Osteoblast (primary cell): ENCODE measurements at regions not wholly inside any gene's neighbourhood (a gene's known extent, or its start where the extent isn't known, plus 50 kb on each side); places are given as distances from the start of the nearest gene placed in this dataset.

Source experiments
- DNase-seq: peaks from one replicate; pipeline ENCODE4 v3.0.0; 2011; ENCODE audit warnings: low spot score, mixed read lengths; ENCODE audit not compliant: insufficient read length; ENCODE audit errors: missing footprints
- H2AFZ ChIP-seq: 2 replicates; pipeline ENCODE4 v1.6.0; 2011; ENCODE audit warnings: mild to moderate bottlenecking, low read length
- H3K27ac ChIP-seq: 2 replicates; pipeline ENCODE4 v1.5.1; 2011; ENCODE audit warnings: mild to moderate bottlenecking, low read depth, low read length, moderate library complexity
- H3K27me3 ChIP-seq: 2 replicates; pipeline ENCODE4 v1.6.0; 2012; ENCODE audit warnings: mild to moderate bottlenecking, control low read depth, inconsistent platforms, low read length, moderate library complexity; ENCODE audit not compliant: insufficient read depth
- H3K36me3 ChIP-seq: 2 replicates; pipeline ENCODE4 v1.5.1; 2011; ENCODE audit warnings: mild to moderate bottlenecking, low read length, control low read depth, moderate library complexity; ENCODE audit not compliant: insufficient read depth
- H3K4me1 ChIP-seq: 2 replicates; pipeline ENCODE4 v1.5.1; 2011; ENCODE audit warnings: mild to moderate bottlenecking, low read length, control low read depth, moderate library complexity; ENCODE audit not compliant: insufficient read depth
- H3K4me2 ChIP-seq: 2 replicates; pipeline ENCODE4 v1.6.0; 2011; ENCODE audit warnings: mild to moderate bottlenecking, low read length; ENCODE audit not compliant: insufficient read depth
- H3K4me3 ChIP-seq: fragments of 200-600 bp; sonication (generic); 3 replicates; pipeline ENCODE4 v1.5.1; 2012; ENCODE audit warnings: mild to moderate bottlenecking, low read length, inconsistent platforms; ENCODE audit not compliant: insufficient read depth
- H3K79me2 ChIP-seq: 2 replicates; pipeline ENCODE4 v1.6.0; 2012; ENCODE audit warnings: mild to moderate bottlenecking, low read length, control low read depth, inconsistent platforms; ENCODE audit not compliant: insufficient read depth
- H3K9me3 ChIP-seq: 2 replicates; pipeline ENCODE4 v1.5.1; 2011; ENCODE audit warnings: low read depth, low read length, control low read depth
- H4K20me1 ChIP-seq: 2 replicates; pipeline ENCODE4 v1.6.0; 2012; ENCODE audit warnings: mild to moderate bottlenecking, low read length, control low read depth; ENCODE audit not compliant: insufficient read depth
- CTCF ChIP-seq: IDR thresholded peaks from 2 replicates; pipeline ENCODE4 v1.5.1; 2011; ENCODE audit warnings: mild to moderate bottlenecking, low read depth, low read length, moderate library complexity; ENCODE audit errors: extremely low read depth

DNA sequence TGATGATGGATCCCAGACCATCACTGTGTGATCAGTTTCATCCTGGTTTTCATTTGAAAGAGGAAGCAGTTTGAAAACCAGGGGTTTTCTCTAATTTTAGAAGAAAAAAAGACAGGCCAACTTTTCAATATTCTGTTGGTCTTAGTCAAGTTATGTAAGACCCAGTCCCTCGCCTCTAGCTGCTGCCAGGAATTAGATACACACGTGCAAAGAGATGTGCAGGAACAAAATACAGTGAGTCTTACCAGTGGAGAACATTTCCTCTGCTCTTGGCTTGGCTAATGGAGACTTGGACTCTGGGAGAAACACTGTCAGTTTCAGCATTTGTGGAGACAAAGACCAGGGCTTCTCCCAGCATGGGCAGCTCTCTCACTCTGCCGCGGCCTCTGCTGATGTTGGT, 214.9 kb upstream of the C2CD4B start:
- Histone ChIP-seq H2AFZ (no peak overlapping the region), H3K79me2 (no peaks in the 10 kb centered on the region), H3K4me1 (no peaks in the 10 kb centered on the region), H3K9me3 (no peaks in the 10 kb centered on the region), H3K4me2 (no peak overlapping the region), H4K20me1 (no peaks in the 10 kb centered on the region), H3K27me3 (peaks cover 7% of the 10 kb centered on the region), H3K4me3 (no peak overlapping the region), H3K27ac (no peak overlapping the region), H3K36me3 (no peaks in the 10 kb centered on the region)
- TF ChIP-seq CTCF: no peak
- no peak for DNase-seq

DNA sequence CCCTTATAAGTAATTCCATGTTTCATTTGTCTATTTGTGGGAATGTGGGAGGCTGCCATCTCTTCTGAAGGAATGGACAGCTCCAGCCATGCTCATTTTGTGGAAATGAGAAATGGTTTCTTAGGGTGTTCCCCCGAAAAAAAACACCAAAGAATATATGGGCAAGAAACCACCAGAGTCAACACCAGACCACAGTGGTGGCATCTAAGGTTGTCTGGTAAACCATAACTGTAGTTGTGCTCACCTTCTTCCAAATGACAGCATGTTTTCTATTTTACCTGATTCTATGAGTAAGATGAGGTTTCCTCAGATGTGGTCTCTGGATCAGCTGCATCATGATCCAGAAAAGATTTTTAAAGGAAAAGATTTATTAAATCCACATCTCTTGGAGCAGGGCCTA, 217.0 kb upstream of the C2CD4B start:
- Histone ChIP-seq H3K9me3 (no peaks in the 10 kb centered on the region), H3K36me3 (no peaks in the 10 kb centered on the region), H3K27me3 (peaks cover 7% of the 10 kb centered on the region), H3K4me1 (no peaks in the 10 kb centered on the region), H3K79me2 (no peaks in the 10 kb centered on the region), H3K4me2 (no peak overlapping the region), H3K4me3 (no peak overlapping the region), H3K27ac (no peak overlapping the region), H2AFZ (no peak overlapping the region), H4K20me1 (no peaks in the 10 kb centered on the region)
- TF ChIP-seq CTCF: no peak
- no peak for DNase-seq

GRCh38 chr15:62389885-62390790, 225.1 kb upstream of the C2CD4B start, which contains the start of gene TLN2:
TSS of gene TLN2 (plus strand) at chr15:62390550.
- H3K4me2 ChIP-seq: peak within 1 kb of the TSS; percentile 99
- H3K36me3 ChIP-seq: no peaks in the 10 kb centered on the region
- H3K4me1 ChIP-seq: peaks cover 22% of the 10 kb centered on the region
- peak; percentile 99 for DNase-seq
- no peaks in the 10 kb centered on the region for H3K9me3 ChIP-seq
- no peaks in the 10 kb centered on the region for H4K20me1 ChIP-seq
- peak within 1 kb of the TSS; percentile 95 for H2AFZ ChIP-seq
- TF ChIP-seq CTCF: no peak
- H3K79me2 ChIP-seq: peaks cover 39% of the 10 kb centered on the region
- peak within 1 kb of the TSS; percentile 98 for H3K4me3 ChIP-seq
- no peaks in the 10 kb centered on the region for H3K27me3 ChIP-seq
- H3K27ac ChIP-seq: peak within 1 kb of the TSS; percentile 86

DNA sequence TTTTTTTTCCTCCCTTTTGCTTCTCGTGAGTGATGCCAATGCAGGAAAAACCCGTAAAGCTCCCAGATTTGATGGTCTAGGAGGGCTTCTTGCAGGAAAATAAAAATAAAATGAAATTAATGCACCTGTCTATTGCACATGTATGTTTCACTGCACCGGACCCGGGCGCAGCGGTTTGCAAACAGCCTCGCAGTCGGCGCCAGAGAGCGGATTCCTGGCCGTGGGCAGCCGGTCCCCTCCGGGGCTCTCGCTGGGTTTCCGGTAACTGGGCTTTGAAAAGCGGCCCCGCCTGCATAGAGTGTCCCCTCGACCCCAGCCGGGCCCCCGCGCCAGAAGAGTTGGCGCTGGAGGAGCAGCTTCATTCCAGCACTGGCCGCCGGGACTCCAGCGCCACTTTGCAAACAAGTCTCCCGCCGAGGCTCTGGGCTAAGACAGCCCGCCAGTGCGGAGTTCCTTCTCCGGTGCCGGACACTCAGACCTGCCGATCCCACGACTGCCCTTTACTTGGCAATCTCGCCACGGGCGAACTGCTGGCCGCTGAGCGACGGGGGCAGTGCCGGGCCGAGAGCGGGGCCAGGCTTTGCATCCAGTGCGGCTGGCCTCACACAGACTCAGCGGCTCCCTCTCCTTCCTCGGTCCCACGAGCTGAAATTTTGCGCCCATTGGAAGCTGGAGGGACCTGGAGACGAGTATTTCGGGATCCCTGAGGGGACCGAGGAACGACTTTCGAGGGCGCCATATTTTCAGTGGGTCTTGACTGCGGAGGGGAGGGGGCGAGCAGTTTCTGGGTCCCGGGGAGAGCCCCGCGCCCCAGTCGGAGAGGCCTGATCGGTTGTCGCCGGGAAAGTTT, 225.9 kb upstream of the C2CD4B start:
- no peaks in the 10 kb centered on the region for H3K27me3 ChIP-seq
- TF ChIP-seq CTCF: no peak
- H3K4me2 ChIP-seq: peak overlapping the region; percentile 96
- H4K20me1 ChIP-seq: no peaks in the 10 kb centered on the region
- no peaks in the 10 kb centered on the region for H3K36me3 ChIP-seq
- peak overlapping the region; percentile 98 for H3K4me3 ChIP-seq
- H3K27ac ChIP-seq: peak overlapping the region; percentile 58
- no peaks in the 10 kb centered on the region for H3K9me3 ChIP-seq
- H3K79me2 ChIP-seq: peaks cover 43% of the 10 kb centered on the region
- DNase-seq: peak; percentile 81
- peaks cover 22% of the 10 kb centered on the region for H3K4me1 ChIP-seq
- H2AFZ ChIP-seq: peak overlapping the region; percentile 93
